ENCODE measurements at regions not wholly inside any gene's neighbourhood (a gene's known extent, or its start where the extent isn't known, plus 50 kb on each side); places are given as distances from the start of the nearest gene placed in this dataset.

GRCh38 chr10:6783471-6783870, 203.4 kb upstream of the PRKCQ start:
- intact Hi-C loops (cut with DNase I), result no loop called here
- Histone ChIP-seq H3K4me3 (no peak overlapping the region), H3K4me1 (ENCODE audit: insufficient read depth) (peaks cover 10% of the 10 kb centered on the region), H3K27ac (no peak overlapping the region), H3K36me3 (no peaks in the 10 kb centered on the region), H3K9me3 (no peaks in the 10 kb centered on the region), H3K27me3 (no peaks in the 10 kb centered on the region)
- 94 to 95% (median 95%) methylated on average over 1 of the region's 1 CpG for WGBS, 3 donors
- TF ChIP-seq EP300 (IDR thresholded peaks at IDR 0.05), result no peak
- no peak for TF ChIP-seq POLR2A (IDR thresholded peaks at IDR 0.05)
- no peak for TF ChIP-seq CTCF (IDR thresholded peaks at IDR 0.05)
- no peak for DNase-seq

GRCh38 chr10:6782378-6782777, 202.3 kb upstream of the PRKCQ start:
- 64 to 71% (median 68%) methylated on average over 2 of the region's 2 CpGs for WGBS, 3 donors

GRCh38 chr10:6781133-6781770, 201.2 kb upstream of the PRKCQ start:
- intact Hi-C loops (cut with DNase I), result no loop called here
- Histone ChIP-seq H3K27me3 (no peaks in the 10 kb centered on the region), H3K4me3 (no peak overlapping the region), H3K36me3 (no peaks in the 10 kb centered on the region), H3K27ac (no peak overlapping the region), H3K9me3 (no peaks in the 10 kb centered on the region), H3K4me1 (ENCODE audit: insufficient read depth) (peaks cover 8% of the 10 kb centered on the region)
- WGBS, 3 donors, result 9 to 28% (median 13%) methylated on average over 3 of the region's 3 CpGs
- no peak for TF ChIP-seq EP300 (IDR thresholded peaks at IDR 0.05)
- TF ChIP-seq CTCF (IDR thresholded peaks at IDR 0.05), result no peak
- TF ChIP-seq POLR2A (IDR thresholded peaks at IDR 0.05), result no peak
- no peak for DNase-seq

More at GRCh38 chr10:6782378-6782777, 202.3 kb upstream of the PRKCQ start:
- Histone ChIP-seq H3K27ac (no peak overlapping the region), H3K4me1 (ENCODE audit: insufficient read depth) (peaks cover 10% of the 10 kb centered on the region), H3K4me3 (no peak overlapping the region), H3K9me3 (no peaks in the 10 kb centered on the region), H3K27me3 (no peaks in the 10 kb centered on the region), H3K36me3 (no peaks in the 10 kb centered on the region)
- DNase-seq, result no peak
- TF ChIP-seq CTCF (IDR thresholded peaks at IDR 0.05) (no peak), POLR2A (IDR thresholded peaks at IDR 0.05) (no peak), EP300 (IDR thresholded peaks at IDR 0.05) (no peak)
- intact Hi-C loops (cut with DNase I), result no loop called here

- no peak overlapping the region for H3K4me3 ChIP-seq
- H3K27ac ChIP-seq, result no peak overlapping the region
- H3K27me3 ChIP-seq, result no peaks in the 10 kb centered on the region
- no peak for DNase-seq
- intact Hi-C loops (cut with DNase I), result no loop called here
- TF ChIP-seq EP300 (IDR thresholded peaks at IDR 0.05) (no peak), POLR2A (IDR thresholded peaks at IDR 0.05) (no peak), CTCF (IDR thresholded peaks at IDR 0.05) (no peak)
- no peaks in the 10 kb centered on the region for H3K36me3 ChIP-seq
- no peaks in the 10 kb centered on the region for H3K9me3 ChIP-seq
- peaks cover 3% of the 10 kb centered on the region for H3K4me1 ChIP-seq (ENCODE audit: insufficient read depth)
- 81 to 89% (median 83%) methylated on average over 5 of the region's 5 CpGs for WGBS, 3 donors
Observed at GRCh38 chr10:6780008-6780677, 200.1 kb upstream of the PRKCQ start.
